ENCODE measurements at regions not wholly inside any gene's neighbourhood (a gene's known extent, or its start where the extent isn't known, plus 50 kb on each side); places are given as distances from the start of the nearest gene placed in this dataset.

DNA sequence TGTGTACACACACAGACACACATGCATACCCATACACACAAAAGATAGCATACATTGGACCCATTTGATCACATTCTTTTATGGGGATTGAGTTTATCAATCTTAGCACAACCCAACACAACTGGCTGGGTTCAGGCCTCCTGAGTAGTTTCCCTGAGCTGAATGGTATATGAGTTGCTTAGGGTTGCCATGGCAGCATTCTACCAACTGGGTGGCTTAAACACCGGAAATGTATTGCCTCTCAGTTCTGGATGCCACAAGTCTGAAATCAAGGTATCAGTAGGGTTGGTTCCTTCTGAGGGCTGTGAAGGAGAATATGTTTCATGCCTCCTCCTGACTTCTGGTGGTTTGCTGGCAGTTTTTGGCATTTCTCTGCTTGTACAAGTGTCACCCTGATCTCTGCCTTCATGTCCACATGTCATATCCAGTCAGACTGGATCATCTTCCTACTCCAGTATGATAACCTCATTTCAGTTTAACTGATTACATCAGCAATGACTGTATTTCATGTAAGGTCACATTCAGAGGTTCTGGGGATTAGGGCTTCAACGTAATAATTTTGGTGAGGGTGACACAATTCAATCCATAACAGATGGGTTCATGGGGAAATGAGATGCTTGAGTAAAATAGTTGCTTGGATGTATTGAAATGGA, 212.7 kb downstream of the KCNE4 start:
- Histone ChIP-seq H3K36me3 (ENCODE audit: low read depth) (no peaks in the 10 kb centered on the region), H3K4me1 (ENCODE audit: low read depth) (no peaks in the 10 kb centered on the region), H3K9me3 (no peaks in the 10 kb centered on the region), H3K4me3 (no peak overlapping the region)
- no peak for TF ChIP-seq CTCF (IDR thresholded peaks at IDR 0.05)
- no peak for DNase-seq
- no peak for ATAC-seq
- intact Hi-C loops (cut with DNase I, micrococcal nuclease): no loop called here

- Histone ChIP-seq H3K4me1 (ENCODE audit: low read depth) (no peaks in the 10 kb centered on the region), H3K36me3 (ENCODE audit: low read depth) (no peaks in the 10 kb centered on the region), H3K4me3 (no peak overlapping the region), H3K9me3 (no peaks in the 10 kb centered on the region)
- ATAC-seq (no peak), DNase-seq (no peak)
- intact Hi-C loops (cut with DNase I, micrococcal nuclease): no loop called here
- no peak for TF ChIP-seq CTCF (IDR thresholded peaks at IDR 0.05)
Measured at GRCh38 chr2:223267160-223267951, 215.4 kb downstream of the KCNE4 start.

DNA sequence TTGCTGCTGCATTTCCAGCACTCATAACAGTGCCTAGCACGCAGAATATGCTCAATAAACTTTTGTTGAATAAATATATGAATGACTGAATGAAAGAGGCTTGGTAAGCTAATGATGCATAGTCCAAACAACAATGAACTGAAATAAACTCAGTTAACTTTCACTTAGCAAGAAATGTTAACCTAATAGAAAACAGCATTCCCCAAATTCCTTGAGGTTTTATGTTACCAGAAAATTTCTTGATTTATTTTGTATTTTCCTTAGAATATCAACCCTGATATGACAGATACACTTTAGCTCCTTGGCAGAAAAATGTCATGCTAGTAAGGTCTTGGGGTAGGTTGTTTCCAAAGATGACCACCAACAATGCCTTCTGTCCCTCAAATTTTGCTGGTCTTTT, 217.4 kb downstream of the KCNE4 start:
- Histone ChIP-seq H3K9me3 (no peaks in the 10 kb centered on the region), H3K4me1 (ENCODE audit: low read depth) (no peaks in the 10 kb centered on the region), H3K36me3 (ENCODE audit: low read depth) (no peaks in the 10 kb centered on the region), H3K4me3 (no peak overlapping the region)
- no peak for DNase-seq
- intact Hi-C loops (cut with DNase I, micrococcal nuclease): no loop called here
- no peak for TF ChIP-seq CTCF (IDR thresholded peaks at IDR 0.05)
- ATAC-seq: no peak

DNA sequence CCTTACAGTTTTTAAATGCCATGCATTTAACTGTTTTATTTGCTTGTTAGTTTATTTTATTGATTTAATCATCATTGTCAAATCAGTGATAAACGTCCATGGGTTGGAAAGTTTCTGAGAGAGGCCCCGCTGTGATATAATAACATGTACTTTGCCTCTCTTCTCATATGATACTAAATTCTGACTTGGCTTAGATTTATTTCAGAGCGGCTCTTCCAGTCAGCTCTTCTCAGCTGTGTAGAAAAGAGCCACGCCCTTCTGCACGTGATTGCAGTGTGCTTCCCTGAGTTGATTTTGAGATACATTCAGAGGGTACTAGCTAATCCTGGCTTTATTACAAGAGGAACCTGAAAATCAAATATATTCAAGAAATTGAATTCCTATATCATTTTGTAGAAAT, 218.6 kb downstream of the KCNE4 start:
- ATAC-seq: no peak
- TF ChIP-seq CTCF (IDR thresholded peaks at IDR 0.05): no peak
- Histone ChIP-seq H3K4me3 (no peak overlapping the region), H3K4me1 (ENCODE audit: low read depth) (no peaks in the 10 kb centered on the region), H3K36me3 (ENCODE audit: low read depth) (no peaks in the 10 kb centered on the region), H3K9me3 (no peaks in the 10 kb centered on the region)
- DNase-seq: no peak
- intact Hi-C loops (cut with DNase I, micrococcal nuclease): no loop called here

DNA sequence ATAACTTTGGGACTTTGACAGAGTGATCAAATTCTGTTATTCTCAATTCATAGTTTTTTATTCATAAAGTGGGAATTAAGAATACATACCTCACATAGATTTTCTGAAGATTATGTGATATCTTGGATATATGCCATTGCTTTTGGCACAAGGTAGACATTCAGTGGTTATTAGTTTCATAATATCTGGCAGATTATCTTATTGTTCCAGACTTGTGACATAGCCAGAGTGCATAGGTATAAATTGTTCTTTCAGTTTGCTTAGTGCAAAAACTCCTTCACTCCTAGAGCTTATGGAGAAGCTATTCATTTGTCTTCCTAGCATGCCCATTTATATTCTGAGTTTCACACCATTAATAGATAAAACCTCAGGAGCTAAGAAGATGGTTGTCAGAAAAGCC, 222.0 kb downstream of the KCNE4 start:
- DNase-seq: no peak
- Histone ChIP-seq H3K36me3 (ENCODE audit: low read depth) (no peaks in the 10 kb centered on the region), H3K4me1 (ENCODE audit: low read depth) (no peaks in the 10 kb centered on the region), H3K9me3 (no peaks in the 10 kb centered on the region), H3K4me3 (no peak overlapping the region)
- intact Hi-C loops (cut with DNase I, micrococcal nuclease): no loop called here
- TF ChIP-seq CTCF (IDR thresholded peaks at IDR 0.05): no peak
- ATAC-seq: no peak
